GM23338 (cell line): ENCODE measurements at regions not wholly inside any gene's neighbourhood (a gene's known extent, or its start where the extent isn't known, plus 50 kb on each side); places are given as distances from the start of the nearest gene placed in this dataset.

Experiments used
- CREB1 ChIP-seq: fragments of 250-450 bp; sonication (Bioruptor Pico); IDR thresholded peaks from 2 replicates; pipeline ENCODE4 v1.5.0; 2020; ENCODE audit warnings: low read depth, mild to moderate bottlenecking, moderate library complexity
- ETS1 ChIP-seq: IDR thresholded peaks from 2 replicates; pipeline ENCODE4 v1.6.1; 2016; ENCODE audit warnings: antibody characterized with exemption
- EZH2 ChIP-seq: fragments of 200-600 bp; sonication (generic); IDR thresholded peaks from one replicate; pipeline ENCODE4 v1.8.0; 2017; ENCODE audit warnings: antibody characterized with exemption, mild to moderate bottlenecking, low read depth; ENCODE audit not compliant: unreplicated experiment
- EZH2phosphoT487 ChIP-seq: fragments of 200-600 bp; sonication (generic); IDR thresholded peaks from one replicate; pipeline ENCODE4 v1.8.1; 2018; ENCODE audit warnings: antibody characterized with exemption; ENCODE audit not compliant: unreplicated experiment
- JUNB ChIP-seq: IDR thresholded peaks from one replicate; pipeline ENCODE4 v1.6.1; 2016; ENCODE audit warnings: antibody characterized with exemption; ENCODE audit not compliant: unreplicated experiment
- POLR2AphosphoS5 ChIP-seq: IDR thresholded peaks from 2 replicates; pipeline ENCODE4 v1.6.1; 2016; ENCODE audit warnings: antibody characterized with exemption, low read depth
- REST ChIP-seq: IDR thresholded peaks from one replicate; pipeline ENCODE4 v1.6.1; 2018; ENCODE audit warnings: antibody characterized with exemption; ENCODE audit not compliant: unreplicated experiment
- ZNF331 ChIP-seq: fragments of 250-450 bp; sonication (Bioruptor Pico); IDR thresholded peaks from 2 replicates; pipeline ENCODE4 v1.5.0; 2020; ENCODE audit warnings: low read depth, mild to moderate bottlenecking, moderate library complexity
- ZNF462 ChIP-seq: fragments of 250-450 bp; sonication (Bioruptor Pico); IDR thresholded peaks from 2 replicates; pipeline ENCODE4 v1.5.0; 2020; ENCODE audit warnings: mild to moderate bottlenecking, moderate library complexity
- TF ChIP-seq, protein P1 (sequence below), 2 experiments: fragments of 200-600 bp in 1 of 2; sonication (generic) in 1 of 2; conservative IDR thresholded peaks; 2 replicates each; pipeline versions ENCODE4 v1.5.1 to v1.6.1; 2016 to 2017; ENCODE audit warnings: antibody characterized with exemption in 2 of 2, low read depth in 2 of 2, mild to moderate bottlenecking in 2 of 2, moderate library complexity in 1 of 2

- TF ChIP-seq REST: no peak
- TF ChIP-seq, protein P1, sequence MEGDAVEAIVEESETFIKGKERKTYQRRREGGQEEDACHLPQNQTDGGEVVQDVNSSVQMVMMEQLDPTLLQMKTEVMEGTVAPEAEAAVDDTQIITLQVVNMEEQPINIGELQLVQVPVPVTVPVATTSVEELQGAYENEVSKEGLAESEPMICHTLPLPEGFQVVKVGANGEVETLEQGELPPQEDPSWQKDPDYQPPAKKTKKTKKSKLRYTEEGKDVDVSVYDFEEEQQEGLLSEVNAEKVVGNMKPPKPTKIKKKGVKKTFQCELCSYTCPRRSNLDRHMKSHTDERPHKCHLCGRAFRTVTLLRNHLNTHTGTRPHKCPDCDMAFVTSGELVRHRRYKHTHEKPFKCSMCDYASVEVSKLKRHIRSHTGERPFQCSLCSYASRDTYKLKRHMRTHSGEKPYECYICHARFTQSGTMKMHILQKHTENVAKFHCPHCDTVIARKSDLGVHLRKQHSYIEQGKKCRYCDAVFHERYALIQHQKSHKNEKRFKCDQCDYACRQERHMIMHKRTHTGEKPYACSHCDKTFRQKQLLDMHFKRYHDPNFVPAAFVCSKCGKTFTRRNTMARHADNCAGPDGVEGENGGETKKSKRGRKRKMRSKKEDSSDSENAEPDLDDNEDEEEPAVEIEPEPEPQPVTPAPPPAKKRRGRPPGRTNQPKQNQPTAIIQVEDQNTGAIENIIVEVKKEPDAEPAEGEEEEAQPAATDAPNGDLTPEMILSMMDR (conservative IDR thresholded peaks at IDR 0.05; ENCODE audit: low read depth in 2 of 2): no peak
- no peak for TF ChIP-seq EZH2
- no peak for TF ChIP-seq POLR2AphosphoS5
- no peak for TF ChIP-seq ETS1
- TF ChIP-seq EZH2phosphoT487: no peak
- TF ChIP-seq ZNF462 (CRISPR knock-in tag): no peak
- no peak for TF ChIP-seq JUNB
- no peak for TF ChIP-seq CREB1 (CRISPR knock-in tag)
- TF ChIP-seq ZNF331: no peak
These were observed 232.0 kb upstream of the IGF1R start for GRCh38 chr15:98416222-98416855.
